GM12878 (cell line): ENCODE measurements at regions not wholly inside any gene's neighbourhood (a gene's known extent, or its start where the extent isn't known, plus 50 kb on each side); places are given as distances from the start of the nearest gene placed in this dataset.
A peak's percentile ranks its signal among the peaks of the same experiment; 100 is the strongest.

ENCODE experiments used
- CREB1 ChIP-seq: IDR thresholded peaks from 2 replicates; pipeline ENCODE4 v1.6.1; 2012; ENCODE audit warnings: low read depth, mild to moderate bottlenecking, inconsistent platforms
- EP300 ChIP-seq, 2 experiments: fragments of 150-350 bp in 1 of 2; IDR thresholded peaks; 2 replicates each; pipeline ENCODE4 v1.6.1; 2011 to 2012; ENCODE audit warnings: low read depth in 2 of 2, low read length in 2 of 2, borderline replicate concordance in 1 of 2, improper control_type of control experiment in 1 of 2, inconsistent platforms in 1 of 2; ENCODE audit not compliant: control insufficient read depth in 1 of 2
- HSF1 ChIP-seq: fragments of 150-350 bp; IDR thresholded peaks from 2 replicates; pipeline ENCODE4 v1.6.1; 2014; ENCODE audit warnings: mild to moderate bottlenecking, low read depth, low read length
- IKZF2 ChIP-seq, 2 experiments: fragments of 450-650 bp; IDR thresholded peaks; 2 replicates each; pipeline ENCODE4 v1.6.1; 2017; ENCODE audit warnings: mild to moderate bottlenecking in 2 of 2, moderate library complexity in 2 of 2
- MYB ChIP-seq: fragments of 150-350 bp; IDR thresholded peaks from 2 replicates; pipeline ENCODE4 v1.6.1; 2014; ENCODE audit warnings: mild to moderate bottlenecking, low read depth, low read length, borderline replicate concordance
- NRF1 ChIP-seq: conservative IDR thresholded peaks from 2 replicates; pipeline ENCODE4 v1.6.1; 2011; ENCODE audit warnings: mild to moderate bottlenecking, low read depth, low read length, improper control_type of control experiment
- SIN3A ChIP-seq: IDR thresholded peaks from 2 replicates; pipeline ENCODE4 v1.6.1; 2012; ENCODE audit warnings: low read depth, low read length, improper control_type of control experiment
- ZNF274 ChIP-seq: IDR thresholded peaks from one replicate; pipeline ENCODE4 v1.8.0; 2011; ENCODE audit not compliant: insufficient read length, insufficient read depth
- ZNF687 ChIP-seq: fragments of 450-650 bp; IDR thresholded peaks from 2 replicates; pipeline ENCODE4 v1.6.1; 2017; ENCODE audit warnings: mild to moderate bottlenecking, moderate library complexity

- peak; percentile 40 for TF ChIP-seq ZNF687
- no peak for TF ChIP-seq ZNF274
- peak in 1 of 2 experiments; percentile 45; a peak in 2 of 4 replicates for TF ChIP-seq IKZF2 (IDR thresholded peaks at IDR 0.05)
- TF ChIP-seq CREB1: no peak
- TF ChIP-seq EP300 (IDR thresholded peaks at IDR 0.05; ENCODE audit: borderline replicate concordance in 1 of 2, control insufficient read depth in 1 of 2, low read depth in 2 of 2, low read length in 2 of 2): peak in 1 of 2 experiments; percentile 59; a peak in 1 of 4 replicates
- no peak for TF ChIP-seq HSF1
- no peak for TF ChIP-seq SIN3A
- TF ChIP-seq NRF1: no peak
- no peak for TF ChIP-seq MYB
Observed at GRCh38 chr17:77444628-77444983, 303.8 kb downstream of the SEC14L1 start (continued).
